Astrocyte (in vitro differentiated cells and primary cell): ENCODE measurements at regions not wholly inside any gene's neighbourhood (a gene's known extent, or its start where the extent isn't known, plus 50 kb on each side); places are given as distances from the start of the nearest gene placed in this dataset.

ENCODE experiments used
- CTCF ChIP-seq: IDR thresholded peaks from 2 replicates; pipeline ENCODE4 v1.5.1; 2011; ENCODE audit warnings: low read depth, mild to moderate bottlenecking, inconsistent platforms, low read length, moderate library complexity; ENCODE audit not compliant: insufficient read depth
- EZH2 ChIP-seq: IDR thresholded peaks from 2 replicates; pipeline ENCODE4 v1.6.1; 2012; ENCODE audit warnings: mild to moderate bottlenecking, low read length, inconsistent platforms; ENCODE audit not compliant: insufficient read depth

DNA sequence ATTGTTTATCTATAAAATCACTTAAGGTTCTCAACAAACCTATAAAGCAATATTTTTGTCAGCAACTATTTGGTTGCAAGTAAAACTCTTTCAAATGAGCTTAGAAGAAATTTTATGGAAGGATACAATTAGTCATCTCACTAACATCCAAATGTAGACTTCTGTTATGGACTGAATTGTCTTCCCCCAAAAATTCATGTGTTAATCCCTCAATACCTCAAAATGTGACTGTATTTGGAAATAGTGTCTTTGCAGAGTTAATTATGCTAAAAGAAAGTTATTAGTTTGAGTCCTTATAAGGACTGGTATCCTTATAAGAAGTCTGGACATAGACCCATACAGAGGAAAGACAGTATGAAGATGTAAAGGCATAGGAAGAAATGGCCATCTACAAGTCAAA is 357.8 kb upstream of the PRMT6 start:
- TF ChIP-seq CTCF (no peak), EZH2 (no peak)
